ENCODE measurements at regions not wholly inside any gene's neighbourhood (a gene's known extent, or its start where the extent isn't known, plus 50 kb on each side); places are given as distances from the start of the nearest gene placed in this dataset.

DNA sequence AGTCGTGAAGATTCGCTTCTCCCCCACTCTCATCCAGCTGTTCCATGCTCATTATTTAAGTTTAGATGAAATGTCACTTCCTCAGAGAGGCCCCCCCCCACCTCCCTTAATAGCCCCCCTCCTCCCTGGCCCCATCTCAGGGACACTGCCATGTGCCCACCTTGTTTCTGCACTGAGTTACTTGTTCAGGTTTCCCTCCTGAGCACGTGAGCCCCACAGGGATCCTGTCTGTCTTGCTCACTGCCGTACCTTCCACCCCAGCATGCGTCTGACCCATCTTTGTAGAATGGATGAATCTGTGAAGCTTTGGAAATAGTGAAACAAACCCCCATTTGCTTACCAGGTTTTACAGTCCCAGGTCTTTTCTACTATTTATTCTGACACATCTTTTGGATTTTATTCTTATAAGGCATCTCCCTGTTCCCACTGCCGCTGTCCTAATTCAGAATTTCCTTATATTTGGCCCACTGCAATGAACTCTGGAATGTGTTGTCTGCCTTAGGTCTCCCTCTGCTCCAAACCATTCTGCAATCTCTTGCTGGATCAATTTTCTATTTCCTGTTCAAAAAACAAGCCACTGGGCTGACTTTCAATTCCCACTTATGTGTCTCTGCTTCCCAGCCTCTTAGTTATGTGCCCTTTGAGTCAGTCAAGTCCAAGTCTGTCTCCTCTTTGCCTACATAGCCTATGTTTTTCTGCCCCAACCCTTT lies 136.5 kb upstream of the ECI2 start:
- TF ChIP-seq, protein P1, sequence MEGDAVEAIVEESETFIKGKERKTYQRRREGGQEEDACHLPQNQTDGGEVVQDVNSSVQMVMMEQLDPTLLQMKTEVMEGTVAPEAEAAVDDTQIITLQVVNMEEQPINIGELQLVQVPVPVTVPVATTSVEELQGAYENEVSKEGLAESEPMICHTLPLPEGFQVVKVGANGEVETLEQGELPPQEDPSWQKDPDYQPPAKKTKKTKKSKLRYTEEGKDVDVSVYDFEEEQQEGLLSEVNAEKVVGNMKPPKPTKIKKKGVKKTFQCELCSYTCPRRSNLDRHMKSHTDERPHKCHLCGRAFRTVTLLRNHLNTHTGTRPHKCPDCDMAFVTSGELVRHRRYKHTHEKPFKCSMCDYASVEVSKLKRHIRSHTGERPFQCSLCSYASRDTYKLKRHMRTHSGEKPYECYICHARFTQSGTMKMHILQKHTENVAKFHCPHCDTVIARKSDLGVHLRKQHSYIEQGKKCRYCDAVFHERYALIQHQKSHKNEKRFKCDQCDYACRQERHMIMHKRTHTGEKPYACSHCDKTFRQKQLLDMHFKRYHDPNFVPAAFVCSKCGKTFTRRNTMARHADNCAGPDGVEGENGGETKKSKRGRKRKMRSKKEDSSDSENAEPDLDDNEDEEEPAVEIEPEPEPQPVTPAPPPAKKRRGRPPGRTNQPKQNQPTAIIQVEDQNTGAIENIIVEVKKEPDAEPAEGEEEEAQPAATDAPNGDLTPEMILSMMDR (IDR thresholded peaks at IDR 0.05; ENCODE audit: poor library complexity, severe bottlenecking): no peak
- TF ChIP-seq RAD21 (conservative IDR thresholded peaks at IDR 0.05): no peak
- no peak for TF ChIP-seq EZH2 (IDR thresholded peaks at IDR 0.05; ENCODE audit: borderline replicate concordance, insufficient read depth, low read length, poor library complexity, severe bottlenecking)
- TF ChIP-seq POLR2AphosphoS5 (IDR thresholded peaks at IDR 0.05): no peak
